HG02678 (cell line): ENCODE measurements at regions not wholly inside any gene's neighbourhood (a gene's known extent, or its start where the extent isn't known, plus 50 kb on each side); places are given as distances from the start of the nearest gene placed in this dataset.

Experiments used
- ATAC-seq: cut with Tn5 transposase; IDR thresholded peaks from one replicate; pipeline ENCODE4 v1.9.1; 2021; ENCODE audit warnings: mild to moderate bottlenecking, moderate library complexity; ENCODE audit not compliant: unreplicated experiment

DNA sequence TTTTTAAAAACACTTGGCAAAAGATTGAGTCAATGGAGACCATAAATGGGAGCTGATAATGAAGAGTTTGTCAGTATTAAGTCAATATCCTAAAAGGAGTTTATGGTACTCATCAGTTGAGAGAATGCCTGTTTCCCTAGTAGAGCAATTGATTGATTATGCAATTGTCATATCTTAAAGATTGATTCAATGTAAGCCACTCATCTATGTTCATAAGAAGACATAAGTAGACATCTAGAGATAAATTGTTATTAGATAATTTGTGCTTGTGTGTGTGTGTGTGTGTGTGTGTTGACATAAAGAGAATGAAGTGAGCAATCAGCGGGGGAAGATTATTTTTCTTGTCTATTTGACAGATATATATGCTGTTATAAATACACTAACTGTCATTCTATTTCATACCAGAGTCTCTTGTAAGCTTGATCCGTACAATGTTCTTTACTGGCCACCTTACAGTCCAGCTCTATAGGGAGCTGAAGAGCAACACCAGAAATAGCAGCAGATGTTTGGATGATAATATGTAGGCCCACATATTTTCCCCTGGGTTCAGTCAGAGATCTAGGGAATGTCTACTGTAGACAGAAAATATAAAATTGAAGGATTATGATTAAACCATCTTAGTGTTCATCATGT lies 848.6 kb upstream of the EPHA6 start:
- ATAC-seq: no peak

DNA sequence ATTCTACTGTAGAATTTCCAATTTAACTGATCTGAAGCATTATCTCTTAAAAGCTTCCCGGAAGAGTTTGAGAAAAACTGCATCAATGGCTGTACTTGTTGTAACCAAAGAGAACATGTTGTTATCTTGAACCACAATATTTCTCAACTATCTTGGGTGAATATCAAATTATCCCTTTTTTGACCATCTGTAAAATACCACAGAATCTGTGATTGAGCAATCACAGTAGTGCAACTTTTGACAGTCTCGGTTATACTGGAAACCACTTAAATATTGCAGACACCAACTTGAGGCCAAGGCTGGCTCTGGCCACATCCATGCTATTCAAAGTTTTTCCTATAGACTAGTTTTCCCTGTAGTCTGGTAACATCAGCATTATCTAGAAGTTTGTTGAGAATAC lies 842.8 kb upstream of the EPHA6 start:
- no peak for ATAC-seq

DNA sequence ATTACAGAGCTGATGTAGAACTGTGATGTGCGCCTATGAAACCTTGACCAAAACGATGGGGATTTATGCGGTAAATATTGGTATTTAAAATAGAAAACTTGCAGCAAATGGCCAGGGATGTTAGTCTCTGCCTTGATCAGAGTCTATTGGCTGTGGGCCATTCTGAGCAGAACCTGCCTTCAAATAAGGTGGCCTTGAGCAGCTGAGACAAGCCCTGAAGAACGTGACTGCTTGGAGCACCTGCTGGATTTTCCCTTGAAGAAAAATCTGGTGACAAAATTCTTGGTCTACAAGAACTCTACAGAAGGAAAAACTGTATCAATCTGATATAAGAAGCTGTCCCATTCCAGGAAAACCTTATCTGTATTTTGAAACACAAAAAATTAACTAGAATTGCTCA lies 820.1 kb upstream of the EPHA6 start:
- no peak for ATAC-seq

DNA sequence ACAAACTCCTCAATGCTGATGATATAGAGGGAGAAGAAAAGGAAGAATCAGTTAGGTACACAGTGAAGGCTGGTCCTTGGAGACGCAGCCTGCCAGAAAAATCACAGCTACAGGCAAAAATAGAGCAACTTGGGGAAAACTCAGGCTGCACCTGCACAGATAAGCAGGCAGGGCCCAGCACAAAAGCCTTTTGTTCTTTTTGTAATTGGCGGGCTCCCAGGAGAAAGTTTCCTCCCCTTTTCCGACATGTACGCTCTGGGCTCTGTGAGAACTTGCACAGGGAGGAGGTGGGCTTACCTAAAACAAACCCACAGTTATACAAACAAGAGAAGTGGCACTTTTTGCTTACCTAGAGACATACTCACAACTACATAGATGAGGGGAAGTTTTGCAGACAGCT lies 813.4 kb upstream of the EPHA6 start:
- ATAC-seq: no peak

DNA sequence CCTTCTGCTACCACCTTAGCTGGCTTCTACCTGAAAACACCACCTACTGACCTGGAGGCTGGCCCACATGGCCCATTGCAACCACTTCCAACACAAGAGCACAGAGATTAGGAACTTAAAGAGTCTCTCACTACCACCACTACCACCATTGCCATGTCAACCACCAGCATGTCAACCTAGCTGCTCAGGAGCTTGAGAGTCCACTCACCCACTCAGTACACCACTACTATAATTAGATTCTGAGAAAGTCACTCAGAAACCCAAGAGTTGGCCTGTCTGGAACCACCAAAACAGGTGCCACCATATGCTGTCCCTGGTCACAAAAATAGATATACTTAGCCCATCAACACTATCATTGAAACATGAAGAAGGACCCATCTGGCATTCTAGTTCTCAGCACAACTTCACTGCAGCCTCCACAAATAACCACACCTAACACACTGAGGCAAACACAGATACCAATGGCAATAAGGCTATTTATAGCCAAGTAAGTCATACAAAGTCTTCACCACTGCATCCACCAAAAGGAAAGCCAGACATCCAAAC lies 806.7 kb upstream of the EPHA6 start:
- no peak for ATAC-seq

DNA sequence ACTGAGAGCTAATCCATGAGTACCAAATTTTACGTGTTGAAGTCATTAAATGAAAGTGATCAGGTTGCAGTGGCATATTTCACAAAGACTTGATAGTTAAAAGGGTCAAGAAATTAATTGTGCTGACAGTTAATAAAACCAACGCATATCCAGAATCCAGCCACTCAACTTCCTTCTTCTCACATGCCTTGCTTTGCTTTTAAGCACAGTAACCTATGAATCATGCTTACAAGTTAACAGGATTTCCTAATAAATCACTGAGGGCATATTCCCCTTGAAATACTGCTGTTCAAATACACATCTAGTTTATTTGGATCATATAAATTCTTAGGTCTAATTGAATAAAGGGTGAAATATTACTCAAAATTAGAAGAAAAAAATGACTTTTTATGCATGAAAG lies 801.5 kb upstream of the EPHA6 start:
- no peak for ATAC-seq

DNA sequence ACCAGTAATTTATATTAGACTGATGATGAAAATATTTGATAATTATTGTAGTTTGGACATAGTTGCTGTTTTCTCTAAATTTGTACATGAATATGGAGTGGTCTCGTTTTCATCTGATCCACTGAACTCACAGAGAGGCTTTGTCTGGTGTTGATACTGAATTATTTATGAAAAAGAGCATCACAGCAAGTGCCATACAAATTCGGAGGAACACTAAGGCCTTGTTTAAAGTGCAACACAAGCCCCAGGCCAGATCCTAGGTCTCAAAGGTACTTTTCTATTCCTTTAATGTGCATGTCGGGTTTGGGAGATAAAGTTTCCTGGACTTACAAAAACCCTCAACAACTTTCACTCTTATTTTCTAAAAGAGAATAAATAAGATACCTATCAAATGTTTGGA lies 796.8 kb upstream of the EPHA6 start:
- ATAC-seq: no peak

DNA sequence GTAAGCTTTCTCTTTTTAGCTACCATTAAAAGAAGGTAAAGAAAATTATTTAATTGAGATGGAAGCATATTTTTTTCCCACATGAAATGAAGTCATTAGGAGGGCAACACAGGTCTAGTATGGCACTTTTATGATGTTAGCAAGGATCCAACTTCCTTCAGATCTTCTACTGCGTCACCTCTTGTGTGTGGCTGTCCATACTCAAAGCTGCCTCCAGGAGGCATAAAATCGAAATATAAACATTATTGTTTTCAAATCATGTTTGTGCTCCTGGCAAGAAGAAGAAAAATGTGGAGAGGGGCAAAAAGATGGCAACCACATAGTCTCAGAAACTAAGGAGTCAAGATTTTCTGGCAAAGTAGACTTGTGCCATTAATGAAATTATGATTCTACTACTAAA lies 791.7 kb upstream of the EPHA6 start:
- ATAC-seq: no peak

DNA sequence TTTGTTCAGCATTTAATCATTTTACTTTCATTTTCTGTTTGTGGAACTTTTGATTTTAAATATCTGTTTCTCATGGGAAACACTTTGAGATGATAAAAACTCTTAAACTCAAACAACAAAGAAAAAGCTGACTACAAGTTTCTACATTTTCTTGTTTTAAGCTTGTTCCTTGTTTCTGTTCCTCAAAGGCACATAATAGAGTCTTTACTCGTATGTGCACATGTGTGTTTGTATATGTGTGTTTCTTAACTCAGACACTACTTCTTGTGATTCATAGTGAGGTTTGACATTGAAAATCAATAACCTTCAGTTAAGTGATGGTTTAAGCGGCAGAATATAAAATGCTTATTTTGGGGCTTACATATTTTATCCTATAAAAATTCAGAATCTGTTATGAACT lies 786.7 kb upstream of the EPHA6 start:
- no peak for ATAC-seq

DNA sequence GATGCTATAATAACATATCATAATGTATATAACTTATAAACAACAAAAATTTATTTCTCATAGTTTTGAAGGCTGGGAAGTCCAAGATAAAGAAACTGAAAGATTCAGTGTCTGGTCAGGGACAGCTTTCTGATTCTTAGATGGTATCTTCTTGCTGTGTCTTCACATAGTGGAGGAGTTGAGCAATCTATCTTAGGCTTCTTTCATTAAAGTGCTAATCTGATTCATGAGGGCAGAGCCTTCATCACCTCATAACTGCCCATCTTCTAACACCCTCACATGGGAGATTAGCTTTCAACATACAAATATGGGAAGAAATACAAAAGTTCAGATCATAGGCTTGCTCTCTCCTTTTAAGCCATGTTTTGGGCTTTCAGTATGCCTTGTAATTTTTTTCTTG lies 774.8 kb upstream of the EPHA6 start:
- ATAC-seq: no peak

DNA sequence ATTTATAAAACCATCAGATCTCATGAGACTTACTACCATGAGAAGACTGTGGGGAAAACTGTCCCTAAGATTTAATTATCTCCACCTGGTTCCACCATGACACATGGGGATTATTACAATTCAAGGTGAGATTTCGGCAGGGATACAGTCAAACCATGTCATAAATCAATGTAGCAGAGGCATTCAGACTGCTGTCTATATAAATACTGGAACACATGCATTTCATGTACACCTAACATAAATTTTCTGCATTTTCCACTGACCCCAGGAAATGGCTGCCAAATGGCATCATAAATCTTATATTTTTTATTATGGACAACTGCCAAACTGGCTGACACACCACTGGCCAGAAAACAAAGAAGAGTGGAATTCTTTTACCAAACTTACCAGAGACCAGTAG lies 755.1 kb upstream of the EPHA6 start:
- ATAC-seq: no peak

DNA sequence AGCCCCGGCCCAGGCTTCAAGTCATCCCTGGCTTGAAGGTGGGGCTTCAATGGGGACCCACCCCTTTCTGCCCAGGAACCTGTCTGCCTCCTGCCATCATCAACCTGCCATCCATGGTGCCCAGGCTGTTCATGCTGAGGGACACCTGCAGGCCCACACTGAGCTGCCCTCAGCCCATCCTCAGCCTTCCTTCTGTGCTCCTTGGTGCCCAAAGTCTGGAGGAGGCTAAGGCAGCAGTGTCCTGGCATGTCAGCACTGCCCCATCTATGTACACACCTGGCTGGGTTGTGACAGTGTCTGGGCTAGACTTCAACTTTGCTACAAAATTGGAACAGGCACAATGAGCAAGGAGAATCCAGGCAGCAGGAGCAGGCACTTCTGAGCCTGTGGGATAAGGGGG lies 745.3 kb upstream of the EPHA6 start:
- no peak for ATAC-seq

DNA sequence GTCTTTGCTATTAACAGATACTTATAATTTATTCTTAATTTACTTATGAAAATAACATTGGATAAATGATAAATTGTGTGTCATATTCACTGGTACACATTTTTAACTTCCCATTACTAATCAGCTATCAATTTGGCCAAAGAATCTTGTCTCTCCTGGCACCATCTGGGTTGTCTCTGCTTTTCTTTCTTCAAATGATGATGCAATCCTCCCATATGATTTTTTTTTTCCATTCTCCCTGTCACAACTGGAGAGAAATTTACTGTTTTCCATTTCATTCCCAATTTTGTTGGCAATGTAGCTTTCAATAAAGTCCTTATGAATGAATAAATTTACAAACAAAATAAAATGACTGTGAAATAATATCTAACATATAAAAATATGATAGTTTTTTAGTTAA lies 743.7 kb upstream of the EPHA6 start:
- no peak for ATAC-seq

DNA sequence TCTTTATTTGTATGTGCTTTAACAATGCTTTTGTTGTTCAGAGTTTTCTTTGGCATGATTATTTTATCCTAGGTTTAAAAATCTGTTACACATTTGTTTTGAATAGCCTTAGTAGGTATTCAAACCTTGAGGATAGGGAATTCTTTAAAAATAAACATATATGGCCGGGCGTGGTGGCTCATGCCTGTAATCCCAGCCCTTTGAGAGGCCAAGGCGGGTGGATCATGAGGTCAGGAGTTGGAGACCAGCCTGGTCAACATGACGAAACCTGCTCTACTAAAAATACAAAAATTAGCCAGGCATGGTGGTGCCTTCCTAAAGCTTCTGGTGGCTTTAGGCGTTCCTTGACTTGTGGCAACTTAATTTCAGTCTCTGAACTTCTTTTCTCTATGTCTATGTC lies 743.3 kb upstream of the EPHA6 start:
- ATAC-seq: no peak

DNA sequence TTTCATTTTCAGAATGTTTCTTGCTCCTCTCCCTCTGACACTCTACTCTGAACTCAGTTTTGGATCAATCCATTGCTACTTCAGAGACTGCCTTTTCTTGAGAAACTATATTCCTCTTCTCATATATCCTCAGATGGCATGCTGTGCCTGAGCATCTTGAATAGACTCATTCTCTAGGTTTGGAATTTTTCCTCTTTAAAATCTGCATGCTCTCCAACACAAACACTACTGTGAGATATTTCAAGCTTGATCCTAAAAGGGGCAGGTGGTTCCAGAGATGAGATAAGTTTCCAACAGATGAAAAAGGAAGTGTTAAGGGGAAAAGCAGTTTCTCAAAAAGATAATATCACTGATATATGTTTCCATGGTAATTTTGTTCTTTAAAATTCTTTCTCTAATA lies 742.2 kb upstream of the EPHA6 start:
- ATAC-seq: no peak

DNA sequence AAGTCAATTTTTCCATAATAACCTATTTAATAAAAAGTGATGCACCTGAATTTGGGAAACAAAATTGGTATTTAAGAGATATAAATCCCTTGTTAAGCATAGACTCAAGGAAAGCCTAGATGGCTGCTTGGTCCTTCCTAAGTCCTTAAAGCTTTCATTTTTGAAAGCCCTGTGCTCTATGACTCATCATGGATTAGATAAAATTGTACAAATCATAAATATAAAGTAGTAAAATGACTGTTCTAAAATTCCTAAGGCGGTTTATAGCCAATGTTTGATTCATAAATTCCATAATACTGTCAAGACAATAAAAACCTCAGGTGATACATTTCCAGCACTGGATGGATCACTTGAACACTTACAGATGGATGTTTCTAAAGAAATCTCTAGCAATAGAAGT lies 730.8 kb upstream of the EPHA6 start:
- ATAC-seq: no peak

DNA sequence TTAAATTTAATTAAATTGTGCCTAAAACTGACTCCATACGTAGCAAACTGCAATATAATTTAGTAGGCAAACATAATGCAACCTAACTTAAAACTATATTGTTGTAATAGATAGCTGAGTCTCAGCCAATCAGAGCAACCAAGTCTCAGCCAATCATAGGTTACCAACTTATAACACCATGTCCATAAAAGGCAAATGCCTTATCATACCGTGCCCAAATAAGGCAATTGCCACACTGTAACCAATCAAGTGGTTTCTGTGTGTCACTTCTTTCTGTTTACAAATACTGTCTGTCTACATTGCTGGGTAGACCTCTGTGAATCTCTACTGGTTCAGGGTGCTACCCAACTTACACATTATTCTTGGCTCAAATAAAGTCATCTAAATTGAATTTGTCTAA lies 728.4 kb upstream of the EPHA6 start:
- no peak for ATAC-seq

DNA sequence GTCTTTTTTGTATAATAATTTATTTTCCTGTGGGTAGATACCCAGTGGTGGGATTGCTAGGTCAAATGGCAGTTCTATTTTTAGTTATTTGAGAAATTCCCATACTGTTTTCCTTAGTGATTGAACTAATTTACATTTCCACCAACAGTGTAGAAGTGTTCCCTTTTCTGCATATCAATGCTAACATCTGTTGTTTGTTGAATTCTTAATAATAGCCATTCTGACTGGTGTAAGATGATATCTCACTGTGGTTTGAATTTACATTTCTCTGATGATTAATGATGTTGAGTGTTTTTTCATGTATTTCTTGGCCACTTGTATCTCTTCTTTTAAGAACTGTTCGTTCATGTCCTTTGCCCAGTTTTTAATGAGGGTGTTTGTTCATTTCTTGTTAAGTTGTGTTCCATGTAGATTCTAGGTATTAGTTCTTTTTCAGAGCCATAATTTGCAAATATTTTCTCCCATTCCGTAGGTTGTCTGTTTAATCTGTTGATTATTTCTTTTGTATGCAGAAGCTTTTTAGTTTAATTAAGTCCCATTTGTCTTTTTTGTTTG lies 713.3 kb upstream of the EPHA6 start:
- no peak for ATAC-seq

DNA sequence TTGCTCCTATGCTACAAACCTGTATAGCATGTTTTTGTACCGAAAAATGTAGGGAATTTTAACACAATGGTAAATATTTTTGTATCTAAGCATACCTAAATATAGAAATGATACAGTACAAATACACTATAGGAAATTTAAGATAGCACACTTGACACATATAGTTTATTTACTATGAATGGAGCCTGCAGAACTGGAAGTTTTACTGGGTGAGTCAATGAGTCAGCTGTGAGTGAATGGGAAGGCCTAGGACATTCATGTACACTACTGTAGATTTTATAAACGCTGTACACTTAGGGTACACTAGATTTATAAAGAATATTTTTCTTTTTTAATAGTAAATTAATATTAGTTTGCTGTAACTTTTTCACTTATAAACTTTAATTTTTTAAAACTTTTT lies 707.7 kb upstream of the EPHA6 start:
- ATAC-seq: no peak
